Panc1 (cell line): ENCODE measurements at regions not wholly inside any gene's neighbourhood (a gene's known extent, or its start where the extent isn't known, plus 50 kb on each side); places are given as distances from the start of the nearest gene placed in this dataset.

ENCODE experiments used
- CTCF ChIP-seq: fragments of 450-650 bp; IDR thresholded peaks from 2 replicates; pipeline ENCODE4 v1.5.1; 2017; ENCODE audit warnings: mild to moderate bottlenecking
- POLR2AphosphoS5 ChIP-seq: IDR thresholded peaks from 2 replicates; pipeline ENCODE4 v1.6.1; 2012; ENCODE audit warnings: mild to moderate bottlenecking, low read depth, low read length, moderate library complexity
- REST ChIP-seq, 2 experiments: IDR thresholded peaks; 2 replicates each; pipeline ENCODE4 v1.6.1; 2011 to 2012; ENCODE audit warnings: low read depth in 2 of 2, control low read depth in 1 of 2, low read length in 1 of 2, mild to moderate bottlenecking in 1 of 2, moderate library complexity in 1 of 2; ENCODE audit not compliant: insufficient read depth in 1 of 2
- TCF7L2 ChIP-seq: IDR thresholded peaks from 2 replicates; pipeline ENCODE4 v1.6.1; 2011; ENCODE audit warnings: mild to moderate bottlenecking, low read depth, low read length, inconsistent platforms

- no peak for TF ChIP-seq CTCF
- TF ChIP-seq POLR2AphosphoS5, result no peak
- TF ChIP-seq TCF7L2, result no peak
- no peak for TF ChIP-seq REST (IDR thresholded peaks at IDR 0.05; ENCODE audit: insufficient read depth in 1 of 2, low read depth in 2 of 2, low read length in 1 of 2)
Measured at GRCh38 chr19:31902821-31903220, 442.6 kb upstream of the ZNF507 start.
